NCI-H2081 (cell line): ENCODE measurements at regions not wholly inside any gene's neighbourhood (a gene's known extent, or its start where the extent isn't known, plus 50 kb on each side); places are given as distances from the start of the nearest gene placed in this dataset.

Experiments
- DNase-seq, 2 experiments: peaks; one replicate each; lab custom pipeline; 2025; lab: John Stamatoyannopoulos, UW

DNA sequence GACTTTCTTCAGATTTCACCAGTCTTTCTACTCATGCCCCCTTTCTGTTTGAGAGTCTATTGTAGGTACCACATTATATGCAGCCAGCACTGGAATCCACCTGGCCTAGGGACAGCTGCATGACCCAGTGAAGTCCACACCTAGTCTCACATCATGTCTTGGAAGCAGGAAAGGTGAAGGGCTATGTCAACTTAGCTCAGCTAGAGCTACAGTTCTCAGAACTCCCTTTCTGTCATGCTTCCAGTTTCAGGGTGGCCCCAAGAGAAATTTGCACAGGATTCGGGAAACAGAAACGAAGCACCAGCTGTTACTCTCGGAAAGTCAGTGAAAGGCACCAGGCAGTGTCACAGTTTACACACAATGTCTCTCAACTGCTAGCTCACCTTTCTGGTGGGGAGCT, 51.6 kb upstream of the NLRP1 start:
- no peak for DNase-seq

- no peak for DNase-seq
Observed at GRCh38 chr17:5638596-5638995, 54.3 kb upstream of the NLRP1 start.

DNA sequence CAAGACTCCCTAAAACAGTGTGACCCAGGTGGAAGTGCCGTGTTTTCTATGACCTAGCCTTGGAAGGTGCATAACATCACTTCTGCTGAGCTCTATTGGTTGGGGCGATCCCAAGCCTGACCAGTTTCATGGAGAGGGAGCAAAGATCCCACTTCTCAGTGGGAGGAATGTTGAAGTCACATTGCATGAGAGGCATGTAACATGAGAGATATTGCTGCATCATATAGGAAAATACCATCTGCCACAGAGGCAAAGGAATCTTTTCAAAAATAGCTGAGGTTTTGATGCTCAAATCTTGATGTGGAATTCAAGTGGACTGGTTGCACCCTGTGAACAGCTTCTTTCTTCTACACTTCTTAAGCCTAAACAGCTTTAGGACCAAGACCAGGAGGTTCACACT, 56.4 kb upstream of the NLRP1 start:
- DNase-seq = no peak

DNA sequence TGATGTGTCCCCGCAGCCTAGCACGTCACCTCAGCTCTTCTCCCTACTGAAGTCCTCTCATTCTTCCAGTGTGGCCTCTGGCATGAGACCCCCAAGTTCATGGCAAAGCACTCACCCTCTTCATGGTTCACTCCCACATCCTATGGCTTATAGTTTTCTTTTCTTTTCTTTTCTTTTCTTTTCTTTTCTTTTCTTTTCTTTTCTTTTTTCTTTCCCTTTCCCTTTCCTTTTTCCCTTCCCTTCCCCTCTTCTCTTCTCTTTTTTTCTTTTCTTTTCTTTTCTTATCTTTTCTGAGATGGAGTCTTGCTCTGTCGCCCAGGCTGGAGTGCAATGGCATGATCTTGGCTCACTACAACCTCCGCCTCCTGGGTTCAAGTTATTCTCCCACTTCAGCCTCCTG, 58.4 kb upstream of the NLRP1 start:
- DNase-seq = no peak

DNA sequence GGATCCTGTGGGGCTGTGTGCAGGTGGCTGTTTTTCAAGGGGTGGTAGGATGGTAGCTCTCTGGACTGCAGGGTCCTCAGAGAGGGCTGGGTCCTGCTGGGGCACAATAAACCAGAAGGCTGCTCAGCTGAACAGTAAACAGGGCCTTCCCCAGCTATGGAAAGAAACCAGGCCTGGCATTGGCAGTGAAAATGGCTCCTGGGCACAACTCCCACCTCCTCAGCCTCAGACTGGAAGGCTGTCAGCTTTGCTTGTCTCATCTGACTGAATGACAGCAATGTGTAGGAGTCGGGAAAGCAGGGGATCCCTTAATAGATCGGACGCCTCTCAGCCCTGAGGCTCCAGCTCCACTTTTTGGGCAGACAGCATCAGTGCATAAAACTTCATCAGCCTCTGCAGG, 59.8 kb upstream of the NLRP1 start:
- no peak for DNase-seq

GRCh38 chr17:5651348-5651747, 67.0 kb upstream of the NLRP1 start:
- DNase-seq = no peak

- DNase-seq = no peak
Observed at GRCh38 chr17:5661491-5662125, 77.3 kb upstream of the NLRP1 start.

GRCh38 chr17:5662409-5663085, 78.2 kb upstream of the NLRP1 start:
- no peak for DNase-seq

DNA sequence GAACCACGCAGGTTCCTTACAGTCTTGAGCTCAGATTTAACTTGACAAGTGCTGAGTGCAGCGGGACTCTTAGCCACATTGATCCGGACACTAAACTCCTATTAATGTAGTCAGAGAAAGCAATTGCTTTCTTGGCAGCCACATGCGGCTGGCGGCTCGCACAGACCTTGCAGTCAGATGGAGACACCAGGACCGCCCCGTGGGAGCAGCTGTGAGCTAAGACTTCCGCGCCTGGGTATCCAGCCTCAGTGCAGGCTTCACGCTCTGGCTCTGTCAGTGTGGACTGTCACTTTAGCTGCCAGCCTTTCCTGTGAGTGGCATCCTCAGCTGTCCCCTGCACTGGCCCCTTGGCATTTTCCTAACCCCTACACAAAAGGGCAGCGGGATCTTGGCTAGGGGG, 80.9 kb upstream of the NLRP1 start:
- no peak for DNase-seq

DNA sequence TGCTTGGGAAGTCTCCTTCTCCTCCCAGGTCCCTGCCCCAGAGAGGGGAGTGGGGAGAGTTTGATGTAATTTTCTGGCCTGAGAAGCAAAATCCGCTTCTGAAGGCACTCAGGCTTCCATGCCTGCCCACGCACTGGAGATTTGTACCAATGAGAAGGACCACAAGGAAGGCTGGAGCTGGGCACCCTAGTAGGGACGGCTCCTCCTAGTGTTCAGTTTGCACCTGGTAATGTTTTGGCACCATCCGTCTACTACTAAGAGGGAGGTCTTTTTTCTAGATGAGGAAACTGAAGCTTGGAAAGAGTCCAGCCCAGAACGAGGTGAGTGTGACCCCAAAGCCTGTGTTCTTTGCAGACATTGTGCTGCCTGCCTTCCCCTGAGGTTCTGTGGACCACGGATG, 83.6 kb upstream of the NLRP1 start:
- no peak for DNase-seq

- no peak for DNase-seq
Observed at GRCh38 chr17:5668557-5669138, 84.3 kb upstream of the NLRP1 start.

DNA sequence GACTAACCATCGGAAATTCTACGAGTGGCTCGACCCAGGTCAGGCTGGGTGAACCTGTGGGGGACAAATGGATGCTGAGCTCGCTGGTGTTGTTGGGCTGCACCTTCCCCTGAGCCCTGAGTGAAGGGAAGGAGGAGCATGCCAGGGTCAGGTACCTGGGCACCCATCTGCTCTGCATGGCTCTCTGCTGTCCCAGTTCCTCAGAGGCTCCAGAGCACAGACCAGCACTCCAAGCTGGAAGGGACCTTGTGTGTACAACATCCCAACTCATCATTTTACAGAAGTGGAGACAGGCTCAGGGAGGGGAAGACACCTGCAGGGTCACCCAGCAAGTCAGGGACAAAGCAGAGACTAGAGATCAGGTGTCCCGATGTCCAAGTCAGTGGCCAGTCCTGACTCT, 84.9 kb upstream of the NLRP1 start:
- no peak for DNase-seq

GRCh38 chr17:5672141-5672540, 87.8 kb upstream of the NLRP1 start:
- no peak for DNase-seq

- DNase-seq = no peak
Observed at GRCh38 chr17:5672815-5673430, 88.6 kb upstream of the NLRP1 start.

GRCh38 chr17:5675625-5676421, 91.5 kb upstream of the NLRP1 start:
- no peak for DNase-seq

DNA sequence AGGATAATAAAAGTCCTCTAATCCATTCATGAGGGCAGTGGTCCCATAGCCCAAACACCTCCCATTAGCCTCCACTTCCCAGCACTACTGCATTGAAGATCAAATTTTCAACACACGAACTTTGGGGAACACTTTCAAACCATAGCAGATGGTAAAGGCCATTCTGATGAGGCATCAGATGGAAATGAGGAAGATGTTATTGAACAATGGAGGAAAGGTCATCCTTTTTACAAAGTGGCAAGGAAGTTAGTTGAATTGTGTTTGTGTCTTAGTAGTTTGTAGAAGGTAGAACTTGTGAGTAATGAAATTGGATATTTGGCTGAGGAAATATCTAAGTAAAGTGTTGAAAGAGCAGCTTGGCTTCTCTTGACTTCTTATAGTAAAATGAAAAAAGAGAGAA, 93.3 kb upstream of the NLRP1 start:
- DNase-seq = no peak

DNA sequence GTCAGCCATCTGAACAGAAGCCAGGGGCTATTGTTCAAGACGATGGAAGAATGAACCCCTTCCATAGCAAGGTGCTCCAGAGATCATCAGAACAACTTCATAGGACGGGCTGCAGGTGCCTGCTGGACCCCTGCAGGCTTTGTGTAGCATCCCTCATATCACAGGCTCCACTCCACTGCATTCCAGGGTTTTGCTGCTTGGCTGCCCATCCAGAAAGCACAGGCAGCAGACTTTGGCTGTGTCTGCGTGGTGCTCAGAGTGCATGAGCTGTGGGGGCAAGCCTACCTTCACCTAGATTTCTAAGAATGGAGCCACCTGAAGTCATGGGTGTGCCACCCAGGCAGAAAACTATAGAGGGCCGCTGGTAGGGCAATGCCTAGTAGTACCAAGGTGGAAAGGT, 93.9 kb upstream of the NLRP1 start:
- DNase-seq = no peak

- DNase-seq = no peak
Observed at GRCh38 chr17:5680766-5681165, 96.5 kb upstream of the NLRP1 start.

- no peak for DNase-seq
Observed at GRCh38 chr17:5683241-5683640, 98.9 kb upstream of the NLRP1 start.

DNA sequence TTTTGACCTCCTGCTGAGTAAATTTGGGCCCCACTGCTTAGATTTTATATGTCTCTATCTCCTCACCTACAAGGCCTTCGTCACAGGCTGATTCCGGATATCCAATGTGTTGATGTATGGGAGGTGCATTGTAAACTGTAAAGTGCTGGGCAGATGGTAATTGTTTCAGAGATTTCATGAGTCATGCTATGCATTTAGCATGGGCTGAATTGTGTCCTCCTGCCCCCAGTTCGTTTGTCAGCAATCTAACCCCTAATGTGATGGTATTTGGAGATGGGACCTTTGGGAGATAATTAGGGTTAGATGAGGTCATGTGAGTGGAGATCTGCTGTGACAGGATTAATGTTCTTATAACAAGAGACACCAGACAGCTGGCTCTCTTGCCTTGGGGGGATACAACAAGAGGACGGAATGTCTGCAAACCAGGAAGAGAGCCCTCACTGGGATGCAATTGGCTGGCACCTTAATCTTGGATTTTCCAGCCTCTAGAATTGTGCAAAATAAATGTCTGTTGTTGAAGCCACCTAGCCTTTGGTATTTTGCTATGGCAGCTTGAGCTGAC, 101.8 kb upstream of the NLRP1 start:
- DNase-seq = no peak

DNA sequence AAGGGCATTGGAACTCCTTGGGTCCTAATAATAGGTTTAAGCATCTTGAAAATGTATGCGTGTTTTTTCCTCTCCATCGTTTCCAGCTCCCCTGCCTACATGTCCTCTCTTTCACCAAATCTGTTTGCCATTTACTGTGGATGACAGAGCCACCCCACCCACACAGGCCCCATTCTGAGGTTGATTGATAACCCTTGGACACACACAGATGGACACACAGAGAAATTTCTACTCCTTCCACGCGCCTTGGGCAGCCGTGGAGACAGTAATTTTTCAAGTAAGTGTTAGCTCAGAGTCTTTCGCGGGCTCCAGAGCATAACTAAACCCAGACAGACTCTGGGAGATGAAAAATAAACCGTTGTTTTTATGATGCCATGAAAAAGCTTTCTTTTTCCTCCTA, 103.3 kb upstream of the NLRP1 start:
- DNase-seq = no peak

GRCh38 chr17:5693821-5694220, 109.5 kb upstream of the NLRP1 start:
- DNase-seq = no peak
